Pancreas (tissue), 10 donors: ENCODE measurements at regions not wholly inside any gene's neighbourhood (a gene's known extent, or its start where the extent isn't known, plus 50 kb on each side); places are given as distances from the start of the nearest gene placed in this dataset.

Experiments used
- ATAC-seq, 4 donors: fragments of 200-7000 bp; cut with Tn5 transposase; one replicate each; pipeline versions ENCODE4 v1.8.0 to v1.9.1; 2020; ENCODE audit warnings: mild to moderate bottlenecking in 4 of 4, moderate library complexity in 4 of 4
- DNase-seq, 6 donors: peaks; one replicate each; pipeline ENCODE4 v3.0.0-alpha.2; 2020
- FAIRE-seq: peaks from 2 replicates; lab custom pipeline; 2012; peaks lifted over from hg19 to GRCh38; lab: Jason Lieb, UNC
- H3K27ac ChIP-seq, 4 donors: fragments of 200-600 bp; sonication (generic); 1 replicate in 3 of 4; 2 replicates in 1 of 4; pipeline versions ENCODE4 v1.5.0 to v1.8.0; 2020
- H3K27me3 ChIP-seq, 4 donors: fragments of 200-600 bp; one replicate each; pipeline ENCODE4 v1.8.0; 2021
- H3K36me3 ChIP-seq, 3 donors: fragments of 200-600 bp; sonication (generic) in 1 of 3; one replicate each; pipeline versions ENCODE4 v1.5.0 to v1.8.0; 2020 to 2021
- H3K4me1 ChIP-seq, 3 donors: fragments of 200-600 bp; one replicate each; pipeline ENCODE4 v1.8.0; 2021
- H3K4me3 ChIP-seq, 4 donors: fragments of 200-600 bp; sonication (generic) in 2 of 4; one replicate each; pipeline versions ENCODE4 v1.5.0 to v1.8.0; 2020 to 2021
- H3K9me3 ChIP-seq, 4 donors: fragments of 200-600 bp; one replicate each; pipeline ENCODE4 v1.8.0; 2021
- CTCF ChIP-seq, 4 donors: fragments of 200-600 bp; sonication (generic) in 3 of 4; IDR thresholded peaks; one replicate each; pipeline versions ENCODE4 v1.5.0 to v1.8.0; 2021; ENCODE audit warnings: antibody characterized with exemption in 4 of 4
- WGBS, 2 donors: extraction: QIAGEN DNeasy Blood & Tissue Kit; methylation state at CpG; one replicate each; pipeline ENCODE4 v1.1.7; 2013; 5-methylcytosine and 5-hydroxymethylcytosine counted together
- intact Hi-C, 3 donors: fragments of 100-400 bp; cut with DNase I; formaldehyde crosslinking; loops; one replicate each; pipeline versions ENCODE4 v1.11.1 to v1.14.2; 2022
- donor health status: healthy with polysubstance abuse.
- donor health status: DM: no; HTN: no; CAD: no; lungs with moderate emphysema.
- donor health status: DM: no; HTN: no; CAD: no.
- donor health status: control.
- donor health status: control.
- donor health status: Bipolar disorder and iron deficiency.
- donor health status: DM: yes; HTN: yes; CAD: no.
- donor health status: DM: no; HTN: no; CAD: no.
- donor health status: DM: no; HTN: no; CAD: no.
- donor health status: DM: yes; HTN: yes; CAD: no.

- DNase-seq (no peak), FAIRE-seq (no peak), ATAC-seq (no peak)
- H3K36me3 ChIP-seq, result no peaks in the 10 kb centered on the region
- no peak for TF ChIP-seq CTCF (IDR thresholded peaks at IDR 0.05)
- H3K4me3 ChIP-seq, result no peak overlapping the region
- H3K4me1 ChIP-seq, result no peaks in the 10 kb centered on the region
- WGBS, 2 donors, result 82 to 86% methylated on average over 4 of the region's 4 CpGs
- H3K27ac ChIP-seq, result no peak overlapping the region
- intact Hi-C loops, result no loop called here
- no peaks in the 10 kb centered on the region for H3K27me3 ChIP-seq
- no peaks in the 10 kb centered on the region for H3K9me3 ChIP-seq
Measured at GRCh38 chr4:26220696-26221095, 100.1 kb upstream of the RBPJ start.

GRCh38 chr4:26223155-26223554 lies 97.7 kb upstream of the RBPJ start:
- intact Hi-C loops, result no loop called here
- Histone ChIP-seq H3K9me3 (no peaks in the 10 kb centered on the region), H3K4me1 (no peaks in the 10 kb centered on the region), H3K27me3 (no peaks in the 10 kb centered on the region), H3K36me3 (no peaks in the 10 kb centered on the region), H3K4me3 (no peak overlapping the region), H3K27ac (no peak overlapping the region)
- TF ChIP-seq CTCF (IDR thresholded peaks at IDR 0.05), result no peak
- WGBS, 2 donors, result 97 to 98% methylated on average over 2 of the region's 2 CpGs
- FAIRE-seq (no peak), DNase-seq (no peak), ATAC-seq (no peak)

GRCh38 chr4:26226629-26227376 lies 94.0 kb upstream of the RBPJ start:
- no peak for TF ChIP-seq CTCF (IDR thresholded peaks at IDR 0.05)
- Histone ChIP-seq H3K27me3 (no peaks in the 10 kb centered on the region), H3K36me3 (no peaks in the 10 kb centered on the region), H3K4me3 (no peak overlapping the region), H3K27ac (no peak overlapping the region), H3K4me1 (no peaks in the 10 kb centered on the region), H3K9me3 (no peaks in the 10 kb centered on the region)
- FAIRE-seq (no peak), DNase-seq (no peak), ATAC-seq (peak in 1 of 4 donors; percentile 14)
- intact Hi-C loops, result no loop called here
- WGBS, 2 donors, result 46 to 53% methylated on average over 5 of the region's 5 CpGs

- FAIRE-seq, result no peak
- H3K4me3 ChIP-seq, result no peak overlapping the region
- intact Hi-C loops, result no loop called here
- no peak overlapping the region for H3K27ac ChIP-seq
- H3K4me1 ChIP-seq, result no peaks in the 10 kb centered on the region
- DNase-seq, result no peak
- no peak for TF ChIP-seq CTCF (IDR thresholded peaks at IDR 0.05)
- no peaks in the 10 kb centered on the region for H3K36me3 ChIP-seq
- H3K9me3 ChIP-seq, result no peaks in the 10 kb centered on the region
- 90% methylated on average over 15 of the region's 15 CpGs for WGBS, 2 donors
- ATAC-seq, result no peak
- H3K27me3 ChIP-seq, result no peaks in the 10 kb centered on the region
Measured at GRCh38 chr4:26227601-26228229, 93.1 kb upstream of the RBPJ start.

GRCh38 chr4:26228883-26229282 lies 91.9 kb upstream of the RBPJ start:
- WGBS, 2 donors, result 95 to 98% methylated on average over 2 of the region's 2 CpGs

More at GRCh38 chr4:26228883-26229282, 91.9 kb upstream of the RBPJ start:
- H3K27ac ChIP-seq, result no peak overlapping the region
- no peak for TF ChIP-seq CTCF (IDR thresholded peaks at IDR 0.05)
- no peaks in the 10 kb centered on the region for H3K4me1 ChIP-seq
- no peaks in the 10 kb centered on the region for H3K36me3 ChIP-seq
- no peak for FAIRE-seq
- ATAC-seq, result no peak
- intact Hi-C loops, result no loop called here
- H3K9me3 ChIP-seq, result no peaks in the 10 kb centered on the region
- no peak overlapping the region for H3K4me3 ChIP-seq
- H3K27me3 ChIP-seq, result no peaks in the 10 kb centered on the region
- no peak for DNase-seq
